HepG2 (cell line): ENCODE measurements at regions not wholly inside any gene's neighbourhood (a gene's known extent, or its start where the extent isn't known, plus 50 kb on each side); places are given as distances from the start of the nearest gene placed in this dataset.

Source experiments
- ATAC-seq: fragments of 200-7000 bp; cut with Tn5 transposase; 3 replicates; pipeline ENCODE4 v1.9.1; 2020; ENCODE audit warnings: mild to moderate bottlenecking, moderate library complexity
- BruUV-seq: library from RNA; stranded (reverse); fragments of 400-500 nt; replicated peaks from 2 replicates; lab custom pipeline; 2021; lab: Mats Ljungman, UMichigan
- CTCF ChIA-PET: fragments of 300-600 bp; formaldehyde crosslinking; extraction: SDS; loops from one replicate; lab custom pipeline; 2021; ENCODE audit warnings: low total read pairs, inconsistent platforms, low intra/inter-chr PET ratio; lab: Yijun Ruan, JAX
- POLR2A ChIA-PET: fragments of 350-600 bp; sonication (Branson Sonifier 250); formaldehyde crosslinking; loops from one replicate; lab custom pipeline; 2020; ENCODE audit warnings: antibody characterized with exemption, inconsistent platforms; lab: Yijun Ruan, JAX
- DNase-seq: peaks from one replicate; pipeline ENCODE4 v3.0.0-alpha.2; 2015; ENCODE audit warnings: low spot score
- FAIRE-seq: peaks from 3 replicates; lab custom pipeline; 2011; peaks lifted over from hg19 to GRCh38; lab: Jason Lieb, UNC
- H2AFZ ChIP-seq: one replicate; pipeline ENCODE4 v1.6.1; 2011; ENCODE audit warnings: low read length, inconsistent platforms
- H3K27ac ChIP-seq: fragments of 300-600 bp; 3 replicates; pipeline ENCODE4 v1.8.0; 2011; ENCODE audit warnings: mixed run types, mild to moderate bottlenecking, mixed read lengths, low read length, inconsistent platforms; ENCODE audit not compliant: insufficient read depth; ENCODE audit errors: extremely low read length
- H3K27me3 ChIP-seq, 2 experiments: fragments of 200-600 bp in 1 of 2; 2 replicates in 1 of 2; 3 replicates in 1 of 2; pipeline versions ENCODE4 v1.6.0 to v1.8.0; 2011; ENCODE audit warnings: low read length in 2 of 2, mild to moderate bottlenecking in 2 of 2, moderate library complexity in 2 of 2, inconsistent platforms in 1 of 2; ENCODE audit not compliant: insufficient read depth in 2 of 2, control insufficient read depth in 1 of 2
- H3K36me3 ChIP-seq, 2 experiments: fragments of 200-600 bp in 1 of 2; replicated peaks in 1 of 2; 2 replicates in 1 of 2; 3 replicates in 1 of 2; pipeline versions ENCODE4 v1.5.1 to v1.8.0; 2011; ENCODE audit warnings: low read length in 2 of 2, inconsistent platforms in 1 of 2; ENCODE audit not compliant: insufficient read depth in 2 of 2, control insufficient read depth in 1 of 2
- H3K4me1 ChIP-seq: 2 replicates; pipeline ENCODE4 v1.5.1; 2012; ENCODE audit warnings: low read length, inconsistent platforms; ENCODE audit not compliant: insufficient read depth
- H3K4me2 ChIP-seq: 2 replicates; pipeline ENCODE4 v1.6.0; 2011; ENCODE audit warnings: low read depth, low read length, inconsistent platforms
- H3K4me3 ChIP-seq, 3 experiments: fragments of 200-600 bp in 1 of 3; sonication (generic), shearing (Covaris generic) in 1 of 3; replicated peaks in 1 of 3; 2 replicates each; pipeline ENCODE4 v1.5.1; 2011 to 2016; ENCODE audit warnings: low read length in 3 of 3, inconsistent platforms in 2 of 3, low read depth in 2 of 3, mild to moderate bottlenecking in 2 of 3, control low read depth in 1 of 3, mixed read lengths in 1 of 3; ENCODE audit not compliant: insufficient read depth in 1 of 3
- H3K79me2 ChIP-seq: one replicate; pipeline ENCODE4 v1.6.1; 2011; ENCODE audit warnings: low read length, inconsistent platforms; ENCODE audit not compliant: insufficient read depth
- H3K9ac ChIP-seq: 2 replicates; pipeline ENCODE4 v1.6.0; 2011; ENCODE audit warnings: mild to moderate bottlenecking, low read depth, low read length, inconsistent platforms; ENCODE audit not compliant: insufficient read depth
- H3K9me3 ChIP-seq: 2 replicates; pipeline ENCODE4 v1.5.1; 2012; ENCODE audit warnings: mild to moderate bottlenecking, low read length
- H4K20me1 ChIP-seq: 2 replicates; pipeline ENCODE4 v1.6.0; 2011; ENCODE audit warnings: inconsistent platforms, mild to moderate bottlenecking, low read length, moderate library complexity; ENCODE audit not compliant: insufficient read depth
- SRSF1 ChIP-seq: fragments of 200-400 bp; formaldehyde crosslinking; optimal IDR thresholded peaks from 2 replicates; pipeline ENCODE3; 2017; ENCODE audit warnings: mild to moderate bottlenecking, low read depth, low read length, moderate library complexity
- ZBTB21 ChIP-seq: sonication (generic); formaldehyde crosslinking; IDR thresholded peaks from 2 replicates; pipeline ENCODE4 v1.4.0; 2020; ENCODE audit warnings: missing genetic modification reagents
- ZNF281 ChIP-seq: sonication (generic); formaldehyde crosslinking; IDR thresholded peaks from 2 replicates; pipeline ENCODE4 v1.4.0; 2020; ENCODE audit warnings: missing genetic modification reagents, borderline replicate concordance
- in situ Hi-C: cut with HindIII; loops from 2 replicates; pipeline ENCODE4 v1.10.0; 2017; ENCODE audit warnings: low pct_unique_long_range_greater_than_20kb; ENCODE audit not compliant: extremely low pct_ligation_motif_present
- intact Hi-C: fragments of 100-400 bp; cut with micrococcal nuclease; formaldehyde crosslinking; loops from one replicate; pipeline ENCODE4 v1.10.0; 2022; ENCODE audit not compliant: unreplicated experiment
- TF ChIP-seq, protein P1 (sequence below): sonication (generic); formaldehyde crosslinking; IDR thresholded peaks from 2 replicates; pipeline ENCODE4 v1.9.0; 2021; ENCODE audit warnings: missing genetic modification reagents, borderline replicate concordance

DNA sequence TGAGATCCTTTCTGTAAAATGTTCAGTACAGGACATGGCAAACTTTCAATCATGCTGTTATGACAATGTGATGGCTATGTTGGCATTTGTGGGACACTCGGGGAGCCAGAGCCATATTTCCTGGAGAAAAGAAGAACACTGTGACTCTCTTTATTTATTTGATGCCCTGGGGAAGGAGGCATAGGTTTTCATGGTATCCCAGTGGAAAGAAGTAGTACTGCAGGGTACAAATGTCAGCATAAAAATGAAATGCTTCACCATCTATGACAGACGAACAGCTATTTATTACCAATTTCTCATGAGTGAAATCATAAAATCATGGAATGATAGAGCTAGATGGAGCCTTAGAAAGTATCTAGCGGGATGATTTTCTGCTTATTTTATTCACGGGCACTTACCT lies 217.1 kb downstream of the COL4A1 start (continued):
- TF ChIP-seq ZNF281, result no peak

DNA sequence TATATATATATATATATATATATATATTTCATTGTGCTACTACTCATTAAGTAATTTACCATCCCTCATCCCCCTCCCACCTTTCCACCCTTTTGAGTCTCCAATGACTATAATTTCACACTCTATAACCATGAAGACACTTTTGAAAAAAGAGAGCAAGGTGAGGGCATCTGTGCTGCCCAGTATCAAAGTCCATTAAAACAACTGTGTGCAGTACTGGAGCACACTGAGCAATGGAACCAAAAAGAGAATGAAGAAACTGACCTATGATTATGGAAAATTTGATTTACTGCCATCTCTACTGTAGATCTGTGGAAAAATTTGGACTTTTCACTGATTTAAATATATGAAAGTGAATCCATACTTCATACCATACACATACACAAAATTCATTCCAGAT lies 217.9 kb downstream of the COL4A1 start:
- Histone ChIP-seq H3K36me3 (no peaks in the 10 kb centered on the region), H3K4me3 (no peak overlapping the region), H3K4me2 (no peak overlapping the region), H2AFZ (no peak overlapping the region), H3K27me3 (no peaks in the 10 kb centered on the region; a peak in 1 of 5 replicates), H3K9me3 (peaks cover 12% of the 10 kb centered on the region), H3K79me2 (no peaks in the 10 kb centered on the region), H3K4me1 (peaks cover 4% of the 10 kb centered on the region), H3K9ac (no peak overlapping the region), H4K20me1 (no peaks in the 10 kb centered on the region), H3K27ac (no peak overlapping the region)
- ChIA-PET POLR2A (no interaction called here), CTCF (no interaction called here)
- intact Hi-C loops (no loop called here), in situ Hi-C loops (no loop called here)
- no peak for ATAC-seq
- BruUV-seq, result no TSS peak
- TF ChIP-seq, protein P1, sequence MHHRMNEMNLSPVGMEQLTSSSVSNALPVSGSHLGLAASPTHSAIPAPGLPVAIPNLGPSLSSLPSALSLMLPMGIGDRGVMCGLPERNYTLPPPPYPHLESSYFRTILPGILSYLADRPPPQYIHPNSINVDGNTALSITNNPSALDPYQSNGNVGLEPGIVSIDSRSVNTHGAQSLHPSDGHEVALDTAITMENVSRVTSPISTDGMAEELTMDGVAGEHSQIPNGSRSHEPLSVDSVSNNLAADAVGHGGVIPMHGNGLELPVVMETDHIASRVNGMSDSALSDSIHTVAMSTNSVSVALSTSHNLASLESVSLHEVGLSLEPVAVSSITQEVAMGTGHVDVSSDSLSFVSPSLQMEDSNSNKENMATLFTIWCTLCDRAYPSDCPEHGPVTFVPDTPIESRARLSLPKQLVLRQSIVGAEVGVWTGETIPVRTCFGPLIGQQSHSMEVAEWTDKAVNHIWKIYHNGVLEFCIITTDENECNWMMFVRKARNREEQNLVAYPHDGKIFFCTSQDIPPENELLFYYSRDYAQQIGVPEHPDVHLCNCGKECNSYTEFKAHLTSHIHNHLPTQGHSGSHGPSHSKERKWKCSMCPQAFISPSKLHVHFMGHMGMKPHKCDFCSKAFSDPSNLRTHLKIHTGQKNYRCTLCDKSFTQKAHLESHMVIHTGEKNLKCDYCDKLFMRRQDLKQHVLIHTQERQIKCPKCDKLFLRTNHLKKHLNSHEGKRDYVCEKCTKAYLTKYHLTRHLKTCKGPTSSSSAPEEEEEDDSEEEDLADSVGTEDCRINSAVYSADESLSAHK (CRISPR knock-in tag), result no peak
- TF ChIP-seq SRSF1 (no peak), ZBTB21 (CRISPR knock-in tag) (no peak)
- DNase-seq, result no peak
- no peak for FAIRE-seq
